Epidermal melanocyte (primary cell): ENCODE measurements at regions not wholly inside any gene's neighbourhood (a gene's known extent, or its start where the extent isn't known, plus 50 kb on each side); places are given as distances from the start of the nearest gene placed in this dataset.

ENCODE experiments used
- DNase-seq: peaks from one replicate; pipeline ENCODE4 v3.0.0; 2011; ENCODE audit warnings: low spot score; ENCODE audit not compliant: insufficient read length

GRCh38 chr11:90795746-90796145 is 572.9 kb upstream of the CHORDC1 start:
- no peak for DNase-seq

- DNase-seq: no peak
These were observed 566.1 kb upstream of the CHORDC1 start for GRCh38 chr11:90788961-90789360.

- DNase-seq: no peak
These were observed 561.5 kb upstream of the CHORDC1 start for GRCh38 chr11:90784241-90784814.

- no peak for DNase-seq
These were observed 560.3 kb upstream of the CHORDC1 start for GRCh38 chr11:90783111-90783510.

GRCh38 chr11:90779098-90779497 is 556.2 kb upstream of the CHORDC1 start:
- DNase-seq: no peak

- DNase-seq: no peak
These were observed 552.8 kb upstream of the CHORDC1 start for GRCh38 chr11:90775567-90776165.

- no peak for DNase-seq
These were observed 552.1 kb upstream of the CHORDC1 start for GRCh38 chr11:90774727-90775566.

GRCh38 chr11:90770007-90770406 is 547.2 kb upstream of the CHORDC1 start:
- no peak for DNase-seq

- no peak for DNase-seq
These were observed 543.3 kb upstream of the CHORDC1 start for GRCh38 chr11:90766121-90766520.

- no peak for DNase-seq
These were observed 541.8 kb upstream of the CHORDC1 start for GRCh38 chr11:90764691-90765090.

- no peak for DNase-seq
These were observed 535.1 kb upstream of the CHORDC1 start for GRCh38 chr11:90757849-90758494.

- no peak for DNase-seq
These were observed 533.8 kb upstream of the CHORDC1 start for GRCh38 chr11:90756617-90757016.

GRCh38 chr11:90753546-90753945 is 530.7 kb upstream of the CHORDC1 start:
- DNase-seq: no peak

- no peak for DNase-seq
These were observed 524.2 kb upstream of the CHORDC1 start for GRCh38 chr11:90747057-90747456.

- no peak for DNase-seq
These were observed 521.3 kb upstream of the CHORDC1 start for GRCh38 chr11:90744169-90744568.

- no peak for DNase-seq
These were observed 516.0 kb upstream of the CHORDC1 start for GRCh38 chr11:90738799-90739198.

- no peak for DNase-seq
These were observed 514.7 kb upstream of the CHORDC1 start for GRCh38 chr11:90737444-90738050.

- DNase-seq: no peak
These were observed 509.6 kb upstream of the CHORDC1 start for GRCh38 chr11:90732486-90732885.

GRCh38 chr11:90723475-90723874 is 500.6 kb upstream of the CHORDC1 start:
- no peak for DNase-seq

GRCh38 chr11:90722552-90723190 is 499.8 kb upstream of the CHORDC1 start:
- no peak for DNase-seq

GRCh38 chr11:90717522-90717921 is 494.7 kb upstream of the CHORDC1 start:
- DNase-seq: no peak
